ENCODE measurements at regions not wholly inside any gene's neighbourhood (a gene's known extent, or its start where the extent isn't known, plus 50 kb on each side); places are given as distances from the start of the nearest gene placed in this dataset.
A peak's percentile ranks its signal among the peaks of the same experiment; 100 is the strongest.

DNA sequence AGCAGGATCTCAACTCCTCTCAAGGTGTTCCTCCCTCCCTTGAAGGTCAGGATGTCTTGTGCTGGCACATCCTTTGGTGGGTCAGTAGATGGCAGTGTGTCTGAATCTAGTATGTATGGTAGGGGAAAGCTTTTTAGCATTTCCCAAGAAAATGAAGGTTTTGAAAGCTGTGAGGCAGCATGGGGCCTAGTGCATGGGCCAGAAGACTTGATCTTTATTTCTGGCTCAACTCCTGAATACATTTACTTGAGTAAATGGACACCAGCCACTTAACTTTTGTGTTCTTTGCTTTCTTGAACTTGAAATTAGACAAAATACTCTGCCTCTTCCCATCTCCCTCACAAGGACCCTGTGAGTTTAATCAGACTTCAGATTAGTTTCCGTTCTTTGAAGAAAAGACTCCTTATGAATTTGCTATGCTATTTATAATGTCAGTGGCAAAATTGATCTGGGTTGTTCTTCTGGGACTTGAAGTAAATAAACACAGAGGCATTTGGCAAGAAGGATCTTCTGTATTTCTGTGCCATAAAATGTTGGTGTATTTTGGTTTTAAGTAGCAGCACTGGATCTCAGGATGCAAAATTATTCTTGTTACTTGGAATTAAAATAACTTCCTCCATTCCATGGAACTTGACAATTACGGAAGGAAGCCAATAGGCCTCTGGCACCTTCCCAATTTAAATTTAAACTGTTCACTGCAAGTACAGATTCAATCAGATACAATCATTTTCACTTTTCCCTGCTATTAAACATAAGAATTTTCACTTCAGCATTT, 288.8 kb downstream of the CASP12 start:
- no peak overlapping the region for H3K9ac ChIP-seq (ENCODE audit: insufficient read depth, low read length)
- no peaks in the 10 kb centered on the region for H3K9me3 ChIP-seq (ENCODE audit: control insufficient read depth, insufficient read depth, low read depth, low read length)
- H3K4me2 ChIP-seq (ENCODE audit: extremely low read depth, insufficient read depth, low read length): no peak overlapping the region
- no peak overlapping the region for H3K27ac ChIP-seq (ENCODE audit: insufficient read depth, low read length)
- TF ChIP-seq, protein P1, sequence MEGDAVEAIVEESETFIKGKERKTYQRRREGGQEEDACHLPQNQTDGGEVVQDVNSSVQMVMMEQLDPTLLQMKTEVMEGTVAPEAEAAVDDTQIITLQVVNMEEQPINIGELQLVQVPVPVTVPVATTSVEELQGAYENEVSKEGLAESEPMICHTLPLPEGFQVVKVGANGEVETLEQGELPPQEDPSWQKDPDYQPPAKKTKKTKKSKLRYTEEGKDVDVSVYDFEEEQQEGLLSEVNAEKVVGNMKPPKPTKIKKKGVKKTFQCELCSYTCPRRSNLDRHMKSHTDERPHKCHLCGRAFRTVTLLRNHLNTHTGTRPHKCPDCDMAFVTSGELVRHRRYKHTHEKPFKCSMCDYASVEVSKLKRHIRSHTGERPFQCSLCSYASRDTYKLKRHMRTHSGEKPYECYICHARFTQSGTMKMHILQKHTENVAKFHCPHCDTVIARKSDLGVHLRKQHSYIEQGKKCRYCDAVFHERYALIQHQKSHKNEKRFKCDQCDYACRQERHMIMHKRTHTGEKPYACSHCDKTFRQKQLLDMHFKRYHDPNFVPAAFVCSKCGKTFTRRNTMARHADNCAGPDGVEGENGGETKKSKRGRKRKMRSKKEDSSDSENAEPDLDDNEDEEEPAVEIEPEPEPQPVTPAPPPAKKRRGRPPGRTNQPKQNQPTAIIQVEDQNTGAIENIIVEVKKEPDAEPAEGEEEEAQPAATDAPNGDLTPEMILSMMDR (conservative IDR thresholded peaks at IDR 0.05 in 1 of 2, IDR thresholded peaks at IDR 0.05 in 1 of 2; ENCODE audit: low read depth in 1 of 2, low read length in 2 of 2): peak; percentile 91 to 94
- no peak for TF ChIP-seq EZH2 (IDR thresholded peaks at IDR 0.05; ENCODE audit: low read length, missing control alignments)
- no peaks in the 10 kb centered on the region for H3K79me2 ChIP-seq (ENCODE audit: control insufficient read depth, insufficient read depth, low read length)
- H2AFZ ChIP-seq (ENCODE audit: low read length): peak overlapping the region; percentile 64
- peak; percentile 63 to 86 for DNase-seq (ENCODE audit: low read depth in 2 of 2)
- no peak overlapping the region for H3K4me3 ChIP-seq (replicated peaks in 1 of 4; ENCODE audit: control extremely low read depth in 1 of 4, insufficient read depth in 1 of 4, low read depth in 3 of 4, low read length in 4 of 4)
- peaks cover 3% of the 10 kb centered on the region for H3K4me1 ChIP-seq (ENCODE audit: control insufficient read depth, extremely low read depth, insufficient read depth, low read length)
- no peaks in the 10 kb centered on the region for H4K20me1 ChIP-seq (ENCODE audit: control insufficient read depth, extremely low read depth, insufficient read depth, low read length)
- no peaks in the 10 kb centered on the region for H3K27me3 ChIP-seq (ENCODE audit: control insufficient read depth, insufficient read depth, low read length)
- H3K36me3 ChIP-seq (ENCODE audit: control insufficient read depth, insufficient read depth, low read length): no peaks in the 10 kb centered on the region

DNA sequence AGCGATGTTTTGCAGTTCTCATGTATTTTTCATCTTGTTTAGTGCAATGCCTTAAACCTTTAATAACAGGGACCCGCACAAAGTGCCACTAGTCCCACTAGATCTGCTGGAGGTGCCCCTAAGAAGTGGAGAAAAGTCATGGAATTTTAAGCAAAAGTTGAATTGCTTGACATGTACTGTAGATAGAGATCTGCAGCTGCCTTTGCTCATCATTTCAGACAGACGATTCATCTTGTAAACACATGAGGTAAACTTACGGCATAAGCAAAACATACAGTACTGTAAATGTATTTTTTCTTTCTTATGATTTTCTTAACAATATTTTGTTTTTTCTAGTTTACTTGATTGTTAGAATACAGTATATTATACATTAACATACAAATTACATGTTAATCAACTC, 295.6 kb downstream of the CASP12 start:
- no peaks in the 10 kb centered on the region for H3K36me3 ChIP-seq (ENCODE audit: control insufficient read depth, insufficient read depth, low read length)
- no peaks in the 10 kb centered on the region for H3K79me2 ChIP-seq (ENCODE audit: control insufficient read depth, insufficient read depth, low read length)
- no peak overlapping the region for H3K4me3 ChIP-seq (replicated peaks in 1 of 4; ENCODE audit: control extremely low read depth in 1 of 4, insufficient read depth in 1 of 4, low read depth in 3 of 4, low read length in 4 of 4)
- H3K4me2 ChIP-seq (ENCODE audit: extremely low read depth, insufficient read depth, low read length): no peak overlapping the region
- no peaks in the 10 kb centered on the region for H3K27me3 ChIP-seq (ENCODE audit: control insufficient read depth, insufficient read depth, low read length)
- TF ChIP-seq, protein P1 (conservative IDR thresholded peaks at IDR 0.05 in 1 of 2, IDR thresholded peaks at IDR 0.05 in 1 of 2; ENCODE audit: low read depth in 1 of 2, low read length in 2 of 2): no peak
- no peak for TF ChIP-seq EZH2 (IDR thresholded peaks at IDR 0.05; ENCODE audit: low read length, missing control alignments)
- H3K27ac ChIP-seq (ENCODE audit: insufficient read depth, low read length): no peak overlapping the region
- no peaks in the 10 kb centered on the region for H4K20me1 ChIP-seq (ENCODE audit: control insufficient read depth, extremely low read depth, insufficient read depth, low read length)
- H3K4me1 ChIP-seq (ENCODE audit: control insufficient read depth, extremely low read depth, insufficient read depth, low read length): no peaks in the 10 kb centered on the region
- no peak overlapping the region for H3K9ac ChIP-seq (ENCODE audit: insufficient read depth, low read length)
- no peaks in the 10 kb centered on the region for H3K9me3 ChIP-seq (ENCODE audit: control insufficient read depth, insufficient read depth, low read depth, low read length)
- DNase-seq (ENCODE audit: low read depth in 2 of 2): no peak
- H2AFZ ChIP-seq (ENCODE audit: low read length): no peak overlapping the region

DNA sequence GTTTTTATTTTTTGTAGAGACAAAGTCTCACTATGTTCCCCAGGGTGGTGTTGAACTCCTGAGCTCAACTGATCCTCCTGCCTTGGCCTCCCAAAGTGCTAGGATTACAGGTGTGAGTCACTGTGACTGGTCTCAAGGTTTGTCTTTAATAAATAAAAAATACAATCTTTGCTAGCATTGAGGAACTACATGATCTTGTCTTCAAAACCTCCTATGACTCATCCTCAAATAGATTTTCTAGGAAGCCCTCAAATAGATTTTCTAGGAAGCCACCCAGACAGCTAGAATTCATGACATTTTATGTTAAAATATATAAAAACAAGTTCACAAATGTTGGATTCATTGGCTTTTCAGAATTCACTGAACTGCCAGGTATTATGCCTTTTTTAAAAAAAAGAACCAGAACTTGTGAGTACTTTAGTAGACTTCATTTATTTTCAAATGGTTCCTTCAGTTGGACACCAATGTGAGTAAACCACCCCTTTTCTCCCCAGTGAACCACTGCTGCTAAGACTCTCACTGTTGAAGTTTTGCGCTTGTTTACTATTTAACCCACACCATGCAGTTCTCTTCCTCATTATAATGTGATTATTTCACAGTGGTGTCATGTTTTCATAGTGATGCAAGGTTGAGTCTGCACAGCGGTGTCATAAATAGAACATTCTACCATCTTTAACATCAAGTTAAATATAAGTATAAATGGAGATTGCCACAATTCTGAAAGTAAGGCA, 303.9 kb downstream of the CASP12 start:
- H3K4me3 ChIP-seq (replicated peaks in 1 of 4; ENCODE audit: control extremely low read depth in 1 of 4, insufficient read depth in 1 of 4, low read depth in 3 of 4, low read length in 4 of 4): no peak overlapping the region
- H3K79me2 ChIP-seq (ENCODE audit: control insufficient read depth, insufficient read depth, low read length): no peaks in the 10 kb centered on the region
- no peak overlapping the region for H3K4me2 ChIP-seq (ENCODE audit: extremely low read depth, insufficient read depth, low read length)
- TF ChIP-seq EZH2 (IDR thresholded peaks at IDR 0.05; ENCODE audit: low read length, missing control alignments): no peak
- TF ChIP-seq, protein P1 (conservative IDR thresholded peaks at IDR 0.05 in 1 of 2, IDR thresholded peaks at IDR 0.05 in 1 of 2; ENCODE audit: low read depth in 1 of 2, low read length in 2 of 2): no peak
- no peak overlapping the region for H3K9ac ChIP-seq (ENCODE audit: insufficient read depth, low read length)
- no peaks in the 10 kb centered on the region for H4K20me1 ChIP-seq (ENCODE audit: control insufficient read depth, extremely low read depth, insufficient read depth, low read length)
- H3K36me3 ChIP-seq (ENCODE audit: control insufficient read depth, insufficient read depth, low read length): no peaks in the 10 kb centered on the region
- no peaks in the 10 kb centered on the region for H3K27me3 ChIP-seq (ENCODE audit: control insufficient read depth, insufficient read depth, low read length)
- DNase-seq (ENCODE audit: low read depth in 2 of 2): peak in 1 of 2 donors; percentile 12
- no peaks in the 10 kb centered on the region for H3K4me1 ChIP-seq (ENCODE audit: control insufficient read depth, extremely low read depth, insufficient read depth, low read length)
- no peak overlapping the region for H2AFZ ChIP-seq (ENCODE audit: low read length)
- H3K27ac ChIP-seq (ENCODE audit: insufficient read depth, low read length): no peak overlapping the region
- no peaks in the 10 kb centered on the region for H3K9me3 ChIP-seq (ENCODE audit: control insufficient read depth, insufficient read depth, low read depth, low read length)
